ENCODE measurements at regions not wholly inside any gene's neighbourhood (a gene's known extent, or its start where the extent isn't known, plus 50 kb on each side); places are given as distances from the start of the nearest gene placed in this dataset.
"Not testable (repeated sequence)": the region's sequence is repeated elsewhere in the genome, so short reads cannot be mapped to it uniquely, and the experiment has no call there.

GRCh38 chr10:118952493-118953295 lies 76.8 kb upstream of the NANOS1 start:
- H3K4me3 Mint-ChIP-seq: no peak overlapping the region
- no peaks in the 10 kb centered on the region for H3K4me1 Mint-ChIP-seq
- no peaks in the 10 kb centered on the region for H3K9me3 Mint-ChIP-seq
- H3K27ac Mint-ChIP-seq: no peak overlapping the region
- CTCF ChIA-PET: interaction anchor here (0.9 kb wide), 1 partner anchor 102 kb away, joined by 3 read pairs; no protein-coding TSS in a partner anchor
- peaks cover 47% of the 10 kb centered on the region for H3K27me3 Mint-ChIP-seq
- no peak for DNase-seq
- no peaks in the 10 kb centered on the region for H3K36me3 Mint-ChIP-seq

- Mint-ChIP-seq H3K27me3 (peaks cover 42% of the 10 kb centered on the region), H3K36me3 (no peaks in the 10 kb centered on the region), H3K4me3 (no peak overlapping the region), H3K4me1 (no peaks in the 10 kb centered on the region), H3K9me3 (no peaks in the 10 kb centered on the region), H3K27ac (no peak overlapping the region)
- DNase-seq: no peak
- CTCF ChIA-PET: interaction anchor here (0.9 kb wide), 1 partner anchor 103 kb away, joined by 3 read pairs; no protein-coding TSS in a partner anchor
Measured at GRCh38 chr10:118953598-118954393, 75.7 kb upstream of the NANOS1 start.

DNA sequence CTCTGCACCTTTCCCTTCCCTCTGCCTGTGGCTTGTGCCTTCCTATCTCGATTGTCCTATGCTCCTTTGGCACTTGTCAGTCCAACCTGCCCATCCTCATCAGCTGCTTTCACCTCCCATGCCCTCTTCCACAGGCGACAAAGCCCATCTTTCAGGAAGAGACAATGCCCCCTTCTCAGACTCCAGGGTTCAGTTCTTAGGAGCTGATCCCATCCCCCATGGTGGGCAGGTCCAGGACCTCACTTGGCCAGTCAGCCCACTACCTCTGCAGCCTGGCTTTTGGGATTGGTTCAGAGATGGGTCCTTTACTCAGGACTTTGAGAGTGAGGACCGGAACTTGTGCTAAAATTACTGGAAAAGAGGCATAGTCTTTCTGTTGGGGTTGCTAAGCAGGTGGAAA lies 74.0 kb upstream of the NANOS1 start:
- DNase-seq: no peak
- Mint-ChIP-seq H3K4me3 (no peak overlapping the region), H3K27me3 (peaks cover 41% of the 10 kb centered on the region), H3K27ac (no peak overlapping the region), H3K9me3 (no peaks in the 10 kb centered on the region), H3K36me3 (no peaks in the 10 kb centered on the region), H3K4me1 (peaks cover 3% of the 10 kb centered on the region)
- CTCF ChIA-PET: no interaction called here

- Mint-ChIP-seq H3K4me3 (no peak overlapping the region), H3K36me3 (no peaks in the 10 kb centered on the region), H3K27ac (no peak overlapping the region), H3K4me1 (peaks cover 3% of the 10 kb centered on the region), H3K9me3 (no peaks in the 10 kb centered on the region), H3K27me3 (peaks cover 46% of the 10 kb centered on the region)
- no peak for DNase-seq
- CTCF ChIA-PET: no interaction called here
Measured at GRCh38 chr10:118955951-118956801, 73.3 kb upstream of the NANOS1 start.

DNA sequence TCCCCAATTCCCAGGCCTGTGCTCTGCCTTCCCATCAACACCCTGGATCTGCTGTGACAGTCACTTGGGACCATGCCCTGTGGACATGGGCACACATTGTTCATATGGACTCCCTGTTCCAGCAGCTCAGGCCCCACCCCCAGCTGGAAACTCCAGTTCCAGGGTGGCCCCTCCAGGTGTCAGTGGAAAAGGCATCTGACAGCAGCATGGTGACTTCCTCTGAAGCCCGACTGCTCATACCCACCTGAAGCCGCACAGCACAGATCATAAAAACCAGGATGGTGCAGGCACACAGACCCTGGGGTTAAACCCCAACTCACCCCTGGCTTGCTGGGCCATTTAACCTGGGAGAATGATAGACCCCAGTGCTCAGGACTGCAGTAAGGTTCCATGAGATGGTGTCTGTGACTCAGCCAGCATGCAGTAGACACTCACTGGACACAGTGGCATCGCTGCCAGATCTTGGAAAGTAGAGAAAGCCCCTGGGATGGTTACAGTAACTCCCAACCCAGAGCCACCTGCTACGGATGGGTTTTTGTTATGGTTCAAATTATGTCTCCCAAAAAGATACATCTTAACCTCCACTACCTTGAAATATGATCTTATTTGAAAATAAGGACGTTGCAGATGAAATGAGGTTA lies 72.6 kb upstream of the NANOS1 start:
- Mint-ChIP-seq H3K27me3 (peaks cover 52% of the 10 kb centered on the region), H3K9me3 (no peaks in the 10 kb centered on the region), H3K4me1 (peaks cover 3% of the 10 kb centered on the region), H3K27ac (no peak overlapping the region), H3K36me3 (no peaks in the 10 kb centered on the region), H3K4me3 (no peak overlapping the region)
- CTCF ChIA-PET: no interaction called here
- DNase-seq: no peak

DNA sequence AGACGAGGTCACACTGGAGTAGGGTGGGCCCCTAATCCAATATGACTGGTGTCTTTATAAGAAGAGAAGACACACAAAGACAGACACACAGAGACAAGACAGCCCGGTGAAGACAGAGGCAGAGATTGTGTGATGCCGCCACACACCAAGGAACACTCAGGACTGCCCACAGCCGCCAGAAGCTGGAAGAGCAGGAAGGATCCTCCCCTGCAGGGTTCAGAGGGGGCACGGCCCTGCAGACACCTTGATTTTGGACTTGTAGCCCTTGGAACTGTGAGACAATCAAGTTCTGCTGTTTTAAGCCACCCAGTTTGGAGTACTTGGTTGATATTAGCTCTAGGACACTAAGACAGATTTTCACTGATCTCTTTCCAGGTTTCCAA lies 72.1 kb upstream of the NANOS1 start:
- peaks cover 3% of the 10 kb centered on the region for H3K4me1 Mint-ChIP-seq
- CTCF ChIA-PET: no interaction called here
- no peaks in the 10 kb centered on the region for H3K36me3 Mint-ChIP-seq
- no peak for DNase-seq
- no peak overlapping the region for H3K4me3 Mint-ChIP-seq
- no peak overlapping the region for H3K27ac Mint-ChIP-seq
- peaks cover 52% of the 10 kb centered on the region for H3K27me3 Mint-ChIP-seq
- H3K9me3 Mint-ChIP-seq: no peaks in the 10 kb centered on the region

DNA sequence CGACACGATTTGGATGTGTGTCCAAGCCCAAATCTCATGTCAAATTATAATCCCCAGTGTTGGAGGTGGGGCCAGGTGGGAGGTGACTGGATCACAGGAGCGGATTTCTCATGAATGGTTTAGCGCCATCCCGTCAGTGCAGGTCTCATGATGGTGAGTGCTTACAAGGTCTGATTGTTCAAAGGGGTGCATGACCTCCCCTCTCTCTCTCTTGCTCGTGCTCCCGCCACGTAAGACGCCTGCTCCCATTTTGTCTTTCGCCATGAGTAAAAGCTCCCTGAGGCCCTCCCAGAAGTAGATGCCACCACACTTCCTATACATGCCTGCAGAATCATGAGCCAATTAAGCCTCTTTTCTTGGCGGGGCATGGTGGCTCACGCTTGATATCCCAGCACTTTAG lies 71.5 kb upstream of the NANOS1 start:
- peaks cover 47% of the 10 kb centered on the region for H3K27me3 Mint-ChIP-seq
- no peak overlapping the region for H3K27ac Mint-ChIP-seq
- no peaks in the 10 kb centered on the region for H3K36me3 Mint-ChIP-seq
- H3K9me3 Mint-ChIP-seq: no peaks in the 10 kb centered on the region
- no peak overlapping the region for H3K4me3 Mint-ChIP-seq
- no peak for DNase-seq
- H3K4me1 Mint-ChIP-seq: peaks cover 3% of the 10 kb centered on the region
- CTCF ChIA-PET: no interaction called here

- CTCF ChIA-PET: no interaction called here
- H3K4me1 Mint-ChIP-seq: peaks cover 3% of the 10 kb centered on the region
- H3K36me3 Mint-ChIP-seq: no peaks in the 10 kb centered on the region
Measured at GRCh38 chr10:118958559-118958958, 71.0 kb upstream of the NANOS1 start.

GRCh38 chr10:118958984-118959925 lies 70.3 kb upstream of the NANOS1 start:
- CTCF ChIA-PET: no interaction called here
- Mint-ChIP-seq H3K27me3 (peaks cover 39% of the 10 kb centered on the region), H3K36me3 (no peaks in the 10 kb centered on the region), H3K4me1 (peaks cover 3% of the 10 kb centered on the region), H3K27ac (no peak overlapping the region), H3K4me3 (no peak overlapping the region), H3K9me3 (no peaks in the 10 kb centered on the region)
- no peak for DNase-seq

More at GRCh38 chr10:118958559-118958958, 71.0 kb upstream of the NANOS1 start:
- DNase-seq: no peak
- H3K4me3 Mint-ChIP-seq: no peak overlapping the region
- peaks cover 46% of the 10 kb centered on the region for H3K27me3 Mint-ChIP-seq
- no peaks in the 10 kb centered on the region for H3K9me3 Mint-ChIP-seq
- no peak overlapping the region for H3K27ac Mint-ChIP-seq

- Mint-ChIP-seq H3K27ac (no peak overlapping the region), H3K9me3 (no peaks in the 10 kb centered on the region), H3K27me3 (peaks cover 37% of the 10 kb centered on the region), H3K4me3 (no peak overlapping the region), H3K36me3 (no peaks in the 10 kb centered on the region), H3K4me1 (peaks cover 3% of the 10 kb centered on the region)
- DNase-seq: no peak
- CTCF ChIA-PET: no interaction called here
Measured at GRCh38 chr10:118960157-118961090, 69.1 kb upstream of the NANOS1 start.

DNA sequence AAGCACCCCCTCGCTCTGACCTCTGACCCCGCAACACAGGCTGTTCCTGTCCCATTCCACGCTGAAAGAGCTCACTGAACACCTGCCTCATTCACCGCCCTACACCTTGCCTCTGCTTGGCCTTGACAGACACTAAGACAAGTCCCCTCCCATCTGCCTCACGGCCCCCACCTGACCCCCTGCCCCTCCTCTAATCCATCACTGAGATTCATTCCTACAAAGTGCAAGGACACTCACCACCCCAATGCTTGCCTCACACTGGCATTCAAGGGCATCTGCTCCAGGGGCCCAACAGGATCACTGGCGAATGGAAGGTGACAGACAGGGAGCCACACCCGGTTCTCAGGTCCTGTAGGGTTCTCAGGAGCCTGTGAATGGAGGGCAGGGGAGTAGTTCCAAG lies 68.1 kb upstream of the NANOS1 start:
- no peak for DNase-seq
- Mint-ChIP-seq H3K9me3 (no peaks in the 10 kb centered on the region), H3K36me3 (no peaks in the 10 kb centered on the region), H3K4me3 (no peak overlapping the region), H3K4me1 (peaks cover 3% of the 10 kb centered on the region), H3K27ac (no peak overlapping the region), H3K27me3 (peaks cover 28% of the 10 kb centered on the region)
- CTCF ChIA-PET: no interaction called here

DNA sequence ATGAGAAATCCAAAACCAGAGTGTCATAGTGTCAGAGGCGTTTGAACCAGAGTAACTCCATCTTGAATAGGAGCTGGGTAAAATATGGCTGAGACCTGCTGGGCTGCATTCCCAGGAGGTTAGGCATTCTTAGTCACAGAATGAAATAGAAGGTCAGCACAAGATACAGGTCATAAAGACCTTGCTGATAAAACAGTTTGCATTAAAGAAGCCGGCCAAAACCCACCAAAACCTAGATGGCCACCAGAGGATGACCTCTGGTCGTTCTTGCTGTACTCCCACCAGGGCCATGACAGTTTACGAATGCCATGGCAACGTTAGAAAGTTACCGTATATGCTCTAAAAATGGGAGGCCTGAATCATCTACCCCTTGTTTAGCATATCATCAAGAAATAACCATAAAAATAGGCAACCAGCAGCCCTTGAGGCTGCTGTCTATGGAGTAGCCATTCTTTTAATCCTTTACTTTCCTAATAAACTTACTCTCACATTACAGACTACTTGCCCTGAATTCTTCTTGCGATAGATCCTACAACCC lies 67.1 kb upstream of the NANOS1 start:
- H3K4me1 Mint-ChIP-seq, H3K27ac Mint-ChIP-seq, H3K4me3 Mint-ChIP-seq: not testable (repeated sequence)

More for the DNA sequence above, 67.1 kb upstream of the NANOS1 start:
- CTCF ChIA-PET, H3K9me3 Mint-ChIP-seq, DNase-seq, H3K36me3 Mint-ChIP-seq: not testable (repeated sequence)
- peaks cover 28% of the 10 kb centered on the region for H3K27me3 Mint-ChIP-seq
